OCI-LY3 (cell line): ENCODE measurements at regions not wholly inside any gene's neighbourhood (a gene's known extent, or its start where the extent isn't known, plus 50 kb on each side); places are given as distances from the start of the nearest gene placed in this dataset.

Source experiments
- H2AFZ ChIP-seq: fragments of 200-600, 300-600 bp; shearing (Covaris generic); 2 replicates; pipeline ENCODE4 v1.6.0; 2014; ENCODE audit warnings: antibody characterized with exemption, low read depth, low read length
- H3K27ac ChIP-seq: fragments of 200-600, 300-600 bp; sonication (generic); 2 replicates; pipeline ENCODE4 v1.5.1; 2014; ENCODE audit warnings: mild to moderate bottlenecking, low read length, moderate library complexity, mixed read lengths
- H3K27me3 ChIP-seq: fragments of 200-600, 300-600 bp; sonication (generic); 2 replicates; pipeline ENCODE4 v1.6.1; 2014; ENCODE audit warnings: low read depth, low read length, mixed read lengths
- H3K36me3 ChIP-seq: fragments of 200-600, 300-600 bp; sonication (generic); replicated peaks from 2 replicates; pipeline ENCODE3; 2014; ENCODE audit warnings: low read depth, low read length, mixed read lengths
- H3K4me1 ChIP-seq: fragments of 300-600, 200-600 bp; sonication (generic); 2 replicates; pipeline ENCODE4 v1.6.1; 2014; ENCODE audit warnings: low read length, mixed read lengths
- H3K4me2 ChIP-seq: fragments of 200-600, 300-600 bp; sonication (generic); 2 replicates; pipeline ENCODE4 v1.6.1; 2014; ENCODE audit warnings: low read length, mixed read lengths
- H3K4me3 ChIP-seq: fragments of 300-600, 200-600 bp; sonication (generic); 2 replicates; pipeline ENCODE4 v1.5.1; 2014; ENCODE audit warnings: antibody characterized with exemption, mild to moderate bottlenecking, low read length, moderate library complexity
- H3K79me2 ChIP-seq: fragments of 300-600, 200-600 bp; shearing (Covaris generic); 2 replicates; pipeline ENCODE4 v1.6.1; 2014; ENCODE audit warnings: mild to moderate bottlenecking, low read length, mixed read lengths
- H3K9ac ChIP-seq: fragments of 300-600, 200-600 bp; shearing (Covaris generic); 2 replicates; pipeline ENCODE4 v1.6.0; 2014; ENCODE audit warnings: mild to moderate bottlenecking, low read length, moderate library complexity
- H3K9me3 ChIP-seq: fragments of 200-600, 300-600 bp; shearing (Covaris generic); 2 replicates; pipeline ENCODE4 v1.6.1; 2014; ENCODE audit warnings: low read length, mixed read lengths; ENCODE audit not compliant: insufficient read depth
- H4K20me1 ChIP-seq: fragments of 200-600, 300-600 bp; sonication (generic); 2 replicates; pipeline ENCODE4 v1.6.1; 2016; ENCODE audit warnings: low read length, mixed read lengths; ENCODE audit not compliant: insufficient read depth
- CTCF ChIP-seq: fragments of 200-600, 300-600 bp; sonication (generic); IDR thresholded peaks from 2 replicates; pipeline ENCODE4 v1.5.1; 2014; ENCODE audit warnings: antibody characterized with exemption, low read length, low read depth
- EZH2phosphoT487 ChIP-seq: fragments of 200-600 bp; shearing (Covaris generic); IDR thresholded peaks from 2 replicates; pipeline ENCODE4 v1.6.1; 2018; ENCODE audit warnings: antibody characterized with exemption, mixed run types, low read depth

GRCh38 chr22:48835857-48836672, 991.6 kb downstream of the BRD1 start:
- H3K4me3 ChIP-seq: no peak overlapping the region
- H2AFZ ChIP-seq: no peak overlapping the region
- H3K9ac ChIP-seq: no peak overlapping the region
- H3K36me3 ChIP-seq: no peaks in the 10 kb centered on the region
- no peaks in the 10 kb centered on the region for H3K9me3 ChIP-seq
- TF ChIP-seq EZH2phosphoT487: no peak
- TF ChIP-seq CTCF: no peak
- no peaks in the 10 kb centered on the region for H3K79me2 ChIP-seq
- H3K27me3 ChIP-seq: no peaks in the 10 kb centered on the region
- H3K27ac ChIP-seq: no peak overlapping the region
- no peak overlapping the region for H3K4me2 ChIP-seq
- peaks cover 2% of the 10 kb centered on the region; the same call in 1 of the 2 replicates for H3K4me1 ChIP-seq
- H4K20me1 ChIP-seq: no peaks in the 10 kb centered on the region

GRCh38 chr22:48835364-48835763, 992.3 kb downstream of the BRD1 start:
- Histone ChIP-seq H3K27ac (no peak overlapping the region), H3K36me3 (no peaks in the 10 kb centered on the region), H3K79me2 (no peaks in the 10 kb centered on the region), H3K4me1 (peaks cover 2% of the 10 kb centered on the region; the same call in 1 of the 2 replicates), H3K4me3 (no peak overlapping the region), H4K20me1 (no peaks in the 10 kb centered on the region), H3K27me3 (no peaks in the 10 kb centered on the region), H3K9me3 (no peaks in the 10 kb centered on the region), H3K4me2 (no peak overlapping the region), H3K9ac (no peak overlapping the region), H2AFZ (no peak overlapping the region)
- no peak for TF ChIP-seq EZH2phosphoT487
- no peak for TF ChIP-seq CTCF

- no peaks in the 10 kb centered on the region for H3K9me3 ChIP-seq
- H2AFZ ChIP-seq: no peak overlapping the region
- no peaks in the 10 kb centered on the region for H4K20me1 ChIP-seq
- H3K27ac ChIP-seq: no peak overlapping the region
- peaks cover 2% of the 10 kb centered on the region; the same call in 1 of the 2 replicates for H3K4me1 ChIP-seq
- H3K4me2 ChIP-seq: no peak overlapping the region
- H3K9ac ChIP-seq: no peak overlapping the region
- TF ChIP-seq CTCF (no peak), EZH2phosphoT487 (no peak)
- H3K27me3 ChIP-seq: no peaks in the 10 kb centered on the region
- no peaks in the 10 kb centered on the region for H3K79me2 ChIP-seq
- no peaks in the 10 kb centered on the region for H3K36me3 ChIP-seq
- no peak overlapping the region for H3K4me3 ChIP-seq
Observed at GRCh38 chr22:48834404-48834803, 993.3 kb downstream of the BRD1 start.

GRCh38 chr22:48832592-48832991, 995.1 kb downstream of the BRD1 start:
- Histone ChIP-seq H3K27ac (no peak overlapping the region), H4K20me1 (no peaks in the 10 kb centered on the region), H2AFZ (no peak overlapping the region), H3K36me3 (no peaks in the 10 kb centered on the region), H3K4me3 (no peak overlapping the region), H3K9me3 (no peaks in the 10 kb centered on the region), H3K4me1 (peaks cover 2% of the 10 kb centered on the region; the same call in 1 of the 2 replicates), H3K4me2 (no peak overlapping the region), H3K27me3 (no peaks in the 10 kb centered on the region), H3K9ac (no peak overlapping the region), H3K79me2 (no peaks in the 10 kb centered on the region)
- TF ChIP-seq CTCF (no peak), EZH2phosphoT487 (no peak)
